OCI-LY1 (cell line): ENCODE measurements at regions not wholly inside any gene's neighbourhood (a gene's known extent, or its start where the extent isn't known, plus 50 kb on each side); places are given as distances from the start of the nearest gene placed in this dataset.

Experiments
- H2AFZ ChIP-seq: fragments of 200-600 bp; sonication (generic), shearing (Covaris generic); 2 replicates; pipeline ENCODE4 v1.6.0; 2014; ENCODE audit warnings: antibody characterized with exemption, mild to moderate bottlenecking, low read length
- H3F3A ChIP-seq: fragments of 200-600 bp; sonication (generic), shearing (Covaris generic); 2 replicates; pipeline ENCODE4 v1.6.0; 2014; ENCODE audit warnings: mild to moderate bottlenecking, antibody characterized with exemption, low read length, moderate library complexity; ENCODE audit not compliant: insufficient read depth
- H3K27ac ChIP-seq: fragments of 200-600 bp; sonication (generic); 2 replicates; pipeline ENCODE4 v1.5.1; 2014; ENCODE audit warnings: low read length, mixed run types, mild to moderate bottlenecking, low read depth; ENCODE audit not compliant: poor library complexity, severe bottlenecking
- H3K27me3 ChIP-seq: fragments of 200-600 bp; sonication (generic); 2 replicates; pipeline ENCODE4 v1.6.0; 2014; ENCODE audit warnings: antibody characterized with exemption, mild to moderate bottlenecking, low read length, moderate library complexity; ENCODE audit not compliant: insufficient read depth
- H3K36me3 ChIP-seq: fragments of 200-600 bp; sonication (generic); 2 replicates; pipeline ENCODE4 v1.6.1; 2014; ENCODE audit warnings: mild to moderate bottlenecking, antibody characterized with exemption, low read length, moderate library complexity, mixed read lengths; ENCODE audit not compliant: insufficient read depth
- H3K4me1 ChIP-seq: fragments of 200-600 bp; sonication (generic); 2 replicates; pipeline ENCODE4 v1.5.1; 2014; ENCODE audit warnings: mild to moderate bottlenecking, low read length, moderate library complexity; ENCODE audit not compliant: insufficient read depth, severe bottlenecking
- H3K4me2 ChIP-seq: fragments of 200-600 bp; sonication (generic), shearing (Covaris generic); 2 replicates; pipeline ENCODE4 v1.6.1; 2014; ENCODE audit warnings: low read length
- H3K4me3 ChIP-seq: fragments of 200-600 bp; sonication (generic); 2 replicates; pipeline ENCODE4 v1.5.1; 2014; ENCODE audit warnings: low read length, low read depth, mild to moderate bottlenecking, mixed read lengths; ENCODE audit not compliant: poor library complexity, severe bottlenecking
- H3K79me2 ChIP-seq: fragments of 200-600 bp; shearing (Covaris generic); 2 replicates; pipeline ENCODE4 v1.6.1; 2016; ENCODE audit warnings: mixed run types, low read length, mixed read lengths; ENCODE audit not compliant: insufficient read depth
- H3K9ac ChIP-seq: fragments of 200-600 bp; sonication (generic), shearing (Covaris generic); 2 replicates; pipeline ENCODE4 v1.6.1; 2014; ENCODE audit warnings: mild to moderate bottlenecking, low read length, mixed read lengths
- H3K9me2 ChIP-seq: fragments of 200-600 bp; sonication (generic), shearing (Covaris generic); 2 replicates; pipeline ENCODE4 v1.6.1; 2014; ENCODE audit warnings: low read depth, mild to moderate bottlenecking, low read length, mixed read lengths
- H3K9me3 ChIP-seq: fragments of 200-600 bp; shearing (Covaris generic); 2 replicates; pipeline ENCODE4 v1.6.1; 2014; ENCODE audit warnings: low read length, mixed read lengths
- H4K20me1 ChIP-seq: fragments of 200-600 bp; sonication (generic), shearing (Covaris generic); 2 replicates; pipeline ENCODE4 v1.6.0; 2016; ENCODE audit warnings: mild to moderate bottlenecking, low read length; ENCODE audit not compliant: insufficient read depth
- CTCF ChIP-seq: fragments of 200-600 bp; sonication (generic), shearing (Covaris generic); IDR thresholded peaks from 2 replicates; pipeline ENCODE4 v1.5.1; 2017; ENCODE audit warnings: mild to moderate bottlenecking, antibody characterized with exemption, low read length, moderate library complexity, mixed read lengths
- EZH2 ChIP-seq: fragments of 200-600 bp; sonication (generic), shearing (Covaris generic); IDR thresholded peaks from 2 replicates; pipeline ENCODE4 v1.8.0; 2017; ENCODE audit warnings: borderline replicate concordance, mixed run types, mild to moderate bottlenecking, antibody characterized with exemption, low read length, moderate library complexity, mixed read lengths

GRCh38 chr2:180141600-180141999 lies 134.5 kb upstream of the CWC22 start:
- no peaks in the 10 kb centered on the region for H3K9me2 ChIP-seq
- no peaks in the 10 kb centered on the region for H3K9me3 ChIP-seq
- no peaks in the 10 kb centered on the region for H3F3A ChIP-seq
- H3K4me2 ChIP-seq, result no peak overlapping the region
- no peaks in the 10 kb centered on the region for H3K36me3 ChIP-seq
- H3K27me3 ChIP-seq, result no peaks in the 10 kb centered on the region
- no peak overlapping the region for H3K27ac ChIP-seq
- H2AFZ ChIP-seq, result no peak overlapping the region
- no peak for TF ChIP-seq CTCF
- TF ChIP-seq EZH2, result no peak
- no peaks in the 10 kb centered on the region for H4K20me1 ChIP-seq
- no peak overlapping the region for H3K9ac ChIP-seq
- no peaks in the 10 kb centered on the region for H3K4me1 ChIP-seq
- H3K79me2 ChIP-seq, result no peaks in the 10 kb centered on the region
- no peak overlapping the region for H3K4me3 ChIP-seq

- no peak overlapping the region for H3K9ac ChIP-seq
- H4K20me1 ChIP-seq, result no peaks in the 10 kb centered on the region
- no peaks in the 10 kb centered on the region for H3K4me1 ChIP-seq
- no peaks in the 10 kb centered on the region for H3K36me3 ChIP-seq
- no peaks in the 10 kb centered on the region for H3K9me2 ChIP-seq
- no peaks in the 10 kb centered on the region for H3K79me2 ChIP-seq
- no peak overlapping the region for H3K27ac ChIP-seq
- H3K4me3 ChIP-seq, result no peak overlapping the region
- no peaks in the 10 kb centered on the region for H3K9me3 ChIP-seq
- H3F3A ChIP-seq, result no peaks in the 10 kb centered on the region
- no peaks in the 10 kb centered on the region for H3K27me3 ChIP-seq
- no peak overlapping the region for H3K4me2 ChIP-seq
- no peak for TF ChIP-seq CTCF
- TF ChIP-seq EZH2, result no peak
- no peak overlapping the region for H2AFZ ChIP-seq
Observed at GRCh38 chr2:180133736-180134135, 126.6 kb upstream of the CWC22 start.

- Histone ChIP-seq H3F3A (no peaks in the 10 kb centered on the region), H3K27me3 (no peaks in the 10 kb centered on the region), H3K4me2 (no peak overlapping the region), H3K27ac (no peak overlapping the region), H3K9ac (no peak overlapping the region), H2AFZ (no peak overlapping the region), H3K4me3 (no peak overlapping the region), H3K9me3 (no peaks in the 10 kb centered on the region), H3K36me3 (no peaks in the 10 kb centered on the region), H3K79me2 (no peaks in the 10 kb centered on the region), H4K20me1 (no peaks in the 10 kb centered on the region), H3K9me2 (no peaks in the 10 kb centered on the region), H3K4me1 (no peaks in the 10 kb centered on the region)
- no peak for TF ChIP-seq EZH2
- no peak for TF ChIP-seq CTCF
Observed at GRCh38 chr2:180130403-180130802, 123.3 kb upstream of the CWC22 start.
